Stimulated activated CD8-positive, alpha-beta memory T cell treated with anti-CD3 and anti-CD28 coated beads, Interleukin-2, amount 100 ng/mL, for 48 hours (primary cell): ENCODE measurements at regions not wholly inside any gene's neighbourhood (a gene's known extent, or its start where the extent isn't known, plus 50 kb on each side); places are given as distances from the start of the nearest gene placed in this dataset.

Experiments
- DNase-seq, 2 donors: peaks; one replicate each; pipeline ENCODE4 v3.0.0-alpha.2; 2020; ENCODE audit warnings: low read depth in 2 of 2

- DNase-seq, result no peak
Observed at GRCh38 chr18:37663446-37663845, 97.8 kb upstream of the CELF4 start.

- DNase-seq, result no peak
Observed at GRCh38 chr18:37662546-37663339, 97.1 kb upstream of the CELF4 start.

- DNase-seq, result no peak
Observed at GRCh38 chr18:37662099-37662498, 96.5 kb upstream of the CELF4 start.

GRCh38 chr18:37661478-37661877 is 95.9 kb upstream of the CELF4 start:
- no peak for DNase-seq

DNA sequence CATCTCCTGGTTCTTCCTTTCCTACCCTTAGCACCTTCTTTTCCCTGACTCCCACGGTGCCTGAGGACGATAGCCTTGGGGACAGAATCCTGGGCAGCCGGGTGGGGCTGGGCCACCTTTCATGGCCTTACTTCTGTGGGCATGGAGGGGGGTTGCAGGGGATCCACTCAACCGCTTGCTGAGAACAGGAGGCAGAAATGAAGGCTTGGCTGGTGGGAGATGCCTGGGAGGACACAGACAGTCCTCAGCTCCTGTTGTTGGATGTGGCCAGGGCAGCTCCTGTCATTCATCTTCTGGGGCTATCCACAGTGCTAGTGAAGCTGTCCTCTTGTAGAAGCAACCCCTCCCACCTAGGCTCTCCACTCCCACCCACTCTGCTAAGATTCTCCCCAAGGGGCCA is 95.5 kb upstream of the CELF4 start:
- no peak for DNase-seq

GRCh38 chr18:37660658-37661057 is 95.1 kb upstream of the CELF4 start:
- DNase-seq, result no peak

- DNase-seq, result no peak
Observed at GRCh38 chr18:37659906-37660305, 94.3 kb upstream of the CELF4 start.

- no peak for DNase-seq
Observed at GRCh38 chr18:37658894-37659293, 93.3 kb upstream of the CELF4 start.

- DNase-seq, result no peak
Observed at GRCh38 chr18:37657493-37657892, 91.9 kb upstream of the CELF4 start.

GRCh38 chr18:37654731-37655369 is 89.3 kb upstream of the CELF4 start:
- DNase-seq, result no peak

DNA sequence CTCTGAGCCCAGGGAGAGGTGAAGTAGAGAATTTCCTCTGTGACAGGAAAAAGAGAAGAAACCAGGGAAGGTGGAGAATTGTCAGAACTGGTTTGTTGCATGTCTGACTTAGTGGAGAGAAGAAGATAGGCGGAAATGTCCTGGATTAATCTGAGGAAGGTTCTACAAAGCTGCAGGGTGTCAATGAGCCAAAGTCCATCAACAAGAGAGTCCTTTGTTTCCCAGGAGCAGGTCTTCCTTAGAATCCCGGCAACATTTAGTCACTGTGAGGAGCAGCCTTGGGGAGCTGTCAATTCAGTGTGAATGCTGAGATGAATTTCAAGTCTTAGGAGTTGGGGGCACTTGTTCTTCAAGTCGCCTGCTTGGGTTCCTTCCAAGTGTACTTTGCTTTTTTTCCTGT is 88.4 kb upstream of the CELF4 start:
- DNase-seq, result no peak

GRCh38 chr18:37653618-37654017 is 88.0 kb upstream of the CELF4 start:
- no peak for DNase-seq

GRCh38 chr18:37649930-37650329 is 84.3 kb upstream of the CELF4 start:
- DNase-seq, result no peak

DNA sequence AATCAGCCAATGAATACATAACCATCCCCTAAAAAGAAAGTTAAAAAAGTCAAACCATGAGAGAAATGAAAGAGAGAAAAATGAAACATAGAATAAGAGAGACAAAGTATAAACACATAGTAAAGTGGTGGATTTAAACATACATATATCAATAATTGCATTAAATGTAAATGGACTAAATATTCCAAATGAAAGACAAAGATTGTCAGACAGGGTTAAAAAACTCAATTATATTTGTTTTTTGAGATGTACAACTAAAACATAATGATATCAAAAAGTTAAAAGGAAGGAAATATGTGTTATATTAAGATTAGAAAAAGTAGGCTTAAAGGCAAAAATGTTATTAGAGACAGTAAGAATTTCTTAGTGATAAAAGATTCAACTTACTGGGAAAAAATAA is 83.8 kb upstream of the CELF4 start:
- DNase-seq, result no peak

GRCh38 chr18:37641573-37641972 is 76.0 kb upstream of the CELF4 start:
- DNase-seq, result no peak

DNA sequence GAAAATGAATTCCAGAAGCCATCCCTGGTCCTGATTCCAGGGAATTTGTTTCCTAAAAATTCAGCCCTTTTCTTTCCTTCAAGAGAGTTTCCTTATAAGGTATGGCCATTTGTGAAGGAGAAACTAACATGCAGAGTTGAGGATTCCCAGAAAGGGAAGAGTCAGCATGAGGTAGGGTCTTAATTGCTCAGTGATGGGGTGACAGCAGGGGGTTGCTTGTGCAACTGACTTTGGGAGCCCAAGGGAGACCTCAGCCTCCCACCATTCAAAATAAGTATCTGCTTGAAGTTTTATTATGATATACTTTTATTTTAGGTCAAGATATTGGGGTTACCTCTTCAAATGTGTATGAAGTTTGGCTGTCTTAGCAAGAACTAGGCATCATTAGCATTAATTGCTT is 74.9 kb upstream of the CELF4 start:
- no peak for DNase-seq

DNA sequence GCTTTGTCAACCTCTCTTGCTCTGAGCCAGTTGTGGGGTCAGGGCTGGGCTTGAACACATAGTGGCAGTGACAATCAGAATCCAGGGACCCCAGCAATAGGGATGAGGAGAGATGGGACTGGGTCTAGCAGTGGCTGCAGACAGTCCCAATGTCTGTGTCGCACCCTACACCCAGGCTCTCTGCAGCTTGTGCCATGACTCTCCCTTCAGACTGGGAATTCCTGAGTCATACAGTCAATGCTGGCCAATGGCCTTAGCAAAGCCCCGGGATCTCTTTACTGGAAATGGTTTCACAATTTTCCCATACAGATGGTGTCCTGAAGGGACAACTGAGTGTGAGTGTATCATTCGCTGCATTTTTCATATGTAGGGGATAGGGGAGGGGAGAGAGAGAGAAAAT is 74.2 kb upstream of the CELF4 start:
- DNase-seq, result no peak

GRCh38 chr18:37637478-37637850 is 71.9 kb upstream of the CELF4 start:
- no peak for DNase-seq

- DNase-seq, result no peak
Observed at GRCh38 chr18:37636831-37637477, 71.4 kb upstream of the CELF4 start.

GRCh38 chr18:37634516-37634915 is 68.9 kb upstream of the CELF4 start:
- no peak for DNase-seq

- DNase-seq, result no peak
Observed at GRCh38 chr18:37631422-37631821, 65.8 kb upstream of the CELF4 start.

DNA sequence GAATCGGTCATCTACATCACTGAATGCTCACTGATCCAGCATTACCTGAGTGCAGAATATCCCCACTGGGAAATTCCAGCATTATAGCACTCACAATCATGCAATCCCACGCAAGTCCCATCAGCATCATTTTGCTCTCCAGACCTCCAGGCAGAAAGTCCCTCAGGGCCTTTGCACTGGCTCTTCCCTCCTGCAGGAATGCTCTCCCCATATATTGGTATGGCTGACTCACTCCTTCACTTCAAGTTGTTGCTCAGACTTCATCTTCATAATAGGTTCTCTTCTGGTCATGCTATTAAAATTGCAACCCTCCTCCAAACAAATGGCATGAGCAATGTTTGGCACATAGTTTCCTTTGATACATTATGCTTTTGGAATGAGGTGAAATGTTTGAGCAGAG is 64.7 kb upstream of the CELF4 start:
- no peak for DNase-seq
